ENCODE measurements at regions not wholly inside any gene's neighbourhood (a gene's known extent, or its start where the extent isn't known, plus 50 kb on each side); places are given as distances from the start of the nearest gene placed in this dataset.
A peak's percentile ranks its signal among the peaks of the same experiment; 100 is the strongest.

GRCh38 chr14:65359503-65359902, 53.0 kb upstream of the FUT8 start:
- H3K9ac ChIP-seq (ENCODE audit: control insufficient read depth, extremely low read depth, insufficient read depth, low read length): no peak overlapping the region
- no peak overlapping the region for H2AFZ ChIP-seq (ENCODE audit: control insufficient read depth, low read length)
- no peaks in the 10 kb centered on the region for H3K27me3 ChIP-seq (ENCODE audit: control insufficient read depth, extremely low read depth, insufficient read depth, low read length)
- H3K9me3 ChIP-seq (ENCODE audit: control insufficient read depth, low read depth, low read length): no peaks in the 10 kb centered on the region
- FAIRE-seq (no peak), DNase-seq (ENCODE audit: low read depth, low spot score) (no peak)
- H3K27ac ChIP-seq (ENCODE audit: control insufficient read depth, insufficient read depth, low read length): no peak overlapping the region
- dilution Hi-C loops (cut with MboI; ENCODE audit: extremely low pct_ligation_motif_present, low sequenced_read_pairs): no loop called here
- no peaks in the 10 kb centered on the region for H3K79me2 ChIP-seq (ENCODE audit: control insufficient read depth, insufficient read depth, low read length)
- H3K36me3 ChIP-seq (ENCODE audit: control insufficient read depth in 2 of 2, extremely low read depth in 1 of 2, insufficient read depth in 2 of 2, low read length in 2 of 2): no peaks in the 10 kb centered on the region
- no peak overlapping the region for H3K4me3 ChIP-seq (ENCODE audit: control insufficient read depth in 2 of 3, extremely low read depth in 1 of 3, insufficient read depth in 2 of 3, low read depth in 1 of 3, low read length in 3 of 3)
- no peak for TF ChIP-seq EZH2 (IDR thresholded peaks at IDR 0.05; ENCODE audit: low read length)
- peak in 1 of 3 experiments; percentile 20 for TF ChIP-seq CTCF (optimal IDR thresholded peaks at IDR 0.05 in 1 of 3, IDR thresholded peaks at IDR 0.05 in 1 of 3, conservative IDR thresholded peaks at IDR 0.05 in 1 of 3; ENCODE audit: extremely low read depth in 1 of 3, insufficient read depth in 2 of 3, low read length in 3 of 3)
- peaks cover 38% of the 10 kb centered on the region for H3K4me1 ChIP-seq (ENCODE audit: control insufficient read depth, extremely low read depth, insufficient read depth, low read length)
- H4K20me1 ChIP-seq (ENCODE audit: control insufficient read depth, extremely low read depth, insufficient read depth, low read length): no peaks in the 10 kb centered on the region
- no peaks in the 10 kb centered on the region for H3K9me1 ChIP-seq (ENCODE audit: control insufficient read depth, extremely low read depth, insufficient read depth, low read length)
- H3K4me2 ChIP-seq (ENCODE audit: control insufficient read depth, extremely low read depth, insufficient read depth, low read depth, low read length): no peak overlapping the region

- H2AFZ ChIP-seq (ENCODE audit: control insufficient read depth, low read length): no peak overlapping the region
- no peaks in the 10 kb centered on the region for H3K36me3 ChIP-seq (ENCODE audit: control insufficient read depth in 2 of 2, extremely low read depth in 1 of 2, insufficient read depth in 2 of 2, low read length in 2 of 2)
- H3K27me3 ChIP-seq (ENCODE audit: control insufficient read depth, extremely low read depth, insufficient read depth, low read length): no peaks in the 10 kb centered on the region
- dilution Hi-C loops (cut with MboI; ENCODE audit: extremely low pct_ligation_motif_present, low sequenced_read_pairs): no loop called here
- peaks cover 30% of the 10 kb centered on the region for H3K4me1 ChIP-seq (ENCODE audit: control insufficient read depth, extremely low read depth, insufficient read depth, low read length)
- H3K4me3 ChIP-seq (ENCODE audit: control insufficient read depth in 2 of 3, extremely low read depth in 1 of 3, insufficient read depth in 2 of 3, low read depth in 1 of 3, low read length in 3 of 3): no peak overlapping the region
- DNase-seq (ENCODE audit: low read depth, low spot score): no peak
- H3K9ac ChIP-seq (ENCODE audit: control insufficient read depth, extremely low read depth, insufficient read depth, low read length): no peak overlapping the region
- no peak overlapping the region for H3K4me2 ChIP-seq (ENCODE audit: control insufficient read depth, extremely low read depth, insufficient read depth, low read depth, low read length)
- no peaks in the 10 kb centered on the region for H3K9me3 ChIP-seq (ENCODE audit: control insufficient read depth, low read depth, low read length)
- TF ChIP-seq EZH2 (IDR thresholded peaks at IDR 0.05; ENCODE audit: low read length) (no peak), CTCF (optimal IDR thresholded peaks at IDR 0.05 in 1 of 3, IDR thresholded peaks at IDR 0.05 in 1 of 3, conservative IDR thresholded peaks at IDR 0.05 in 1 of 3; ENCODE audit: extremely low read depth in 1 of 3, insufficient read depth in 2 of 3, low read length in 3 of 3) (no peak)
- no peak for FAIRE-seq
- no peak overlapping the region for H3K27ac ChIP-seq (ENCODE audit: control insufficient read depth, insufficient read depth, low read length)
- no peaks in the 10 kb centered on the region for H3K79me2 ChIP-seq (ENCODE audit: control insufficient read depth, insufficient read depth, low read length)
- H4K20me1 ChIP-seq (ENCODE audit: control insufficient read depth, extremely low read depth, insufficient read depth, low read length): no peaks in the 10 kb centered on the region
- H3K9me1 ChIP-seq (ENCODE audit: control insufficient read depth, extremely low read depth, insufficient read depth, low read length): no peaks in the 10 kb centered on the region
Measured at GRCh38 chr14:65360144-65360784, 52.3 kb upstream of the FUT8 start.

Measured in keratinocyte (primary cell).